Uterus (tissue), 2 donors: ENCODE measurements at regions not wholly inside any gene's neighbourhood (a gene's known extent, or its start where the extent isn't known, plus 50 kb on each side); places are given as distances from the start of the nearest gene placed in this dataset.

Experiments used
- CTCF ChIP-seq, 4 experiments: fragments of 200-600 bp in 2 of 4; fragments of 450-650 bp in 2 of 4; sonication (generic) in 2 of 4; IDR thresholded peaks; one replicate each; pipeline ENCODE4 v1.5.1; 2016 to 2019; ENCODE audit warnings: antibody characterized with exemption in 4 of 4, mild to moderate bottlenecking in 2 of 4, moderate library complexity in 1 of 4
- POLR2A ChIP-seq, 2 donors: fragments of 450-650 bp; IDR thresholded peaks; one replicate each; pipeline ENCODE4 v1.6.1; 2016; ENCODE audit warnings: antibody characterized with exemption in 2 of 2, mild to moderate bottlenecking in 1 of 2, moderate library complexity in 1 of 2

- no peak for TF ChIP-seq CTCF (IDR thresholded peaks at IDR 0.05)
- no peak for TF ChIP-seq POLR2A (IDR thresholded peaks at IDR 0.05)
These were observed 1396.9 kb upstream of the NXPH2 start for GRCh38 chr2:140177086-140177485.
